HG03025 (cell line): ENCODE measurements at regions not wholly inside any gene's neighbourhood (a gene's known extent, or its start where the extent isn't known, plus 50 kb on each side); places are given as distances from the start of the nearest gene placed in this dataset.

ENCODE experiments used
- ATAC-seq: cut with Tn5 transposase; IDR thresholded peaks from one replicate; pipeline ENCODE4 v1.9.1; 2021; ENCODE audit warnings: mild to moderate bottlenecking, moderate library complexity; ENCODE audit not compliant: unreplicated experiment, low FRiP score

GRCh38 chr13:57073983-57074382 lies 66.7 kb upstream of the PRR20A start:
- no peak for ATAC-seq

GRCh38 chr13:57075588-57075987 lies 65.1 kb upstream of the PRR20A start:
- no peak for ATAC-seq

- ATAC-seq, result no peak
Observed at GRCh38 chr13:57087006-57087405, 53.7 kb upstream of the PRR20A start.
